NCI-H1417 (cell line): ENCODE measurements at regions not wholly inside any gene's neighbourhood (a gene's known extent, or its start where the extent isn't known, plus 50 kb on each side); places are given as distances from the start of the nearest gene placed in this dataset.
"Not testable (repeated sequence)": the region's sequence is repeated elsewhere in the genome, so short reads cannot be mapped to it uniquely, and the experiment has no call there.

ENCODE experiments used
- DNase-seq, 3 experiments: peaks; one replicate each; lab custom pipeline; 2025; lab: John Stamatoyannopoulos, UW

DNA sequence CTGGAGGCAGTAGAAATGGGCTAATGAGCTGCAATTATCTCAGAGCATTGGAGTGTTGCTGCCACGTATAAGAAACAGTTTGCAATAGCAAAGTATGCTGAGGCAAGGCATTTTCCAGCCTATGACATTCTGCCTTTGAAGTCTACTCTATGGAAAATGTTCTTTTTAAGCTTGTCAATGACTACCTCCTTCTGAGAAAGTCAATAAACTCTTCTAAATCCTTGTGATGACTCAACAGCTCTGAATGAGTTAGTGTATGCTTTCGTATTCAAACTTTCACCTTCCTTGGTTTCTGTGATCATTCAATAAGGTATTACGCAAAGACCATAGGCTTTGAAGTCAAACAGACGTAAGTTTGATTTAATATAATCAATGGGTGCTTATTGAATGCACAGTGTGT is 111.2 kb downstream of the CAPZA3 start:
- no peak for DNase-seq

DNA sequence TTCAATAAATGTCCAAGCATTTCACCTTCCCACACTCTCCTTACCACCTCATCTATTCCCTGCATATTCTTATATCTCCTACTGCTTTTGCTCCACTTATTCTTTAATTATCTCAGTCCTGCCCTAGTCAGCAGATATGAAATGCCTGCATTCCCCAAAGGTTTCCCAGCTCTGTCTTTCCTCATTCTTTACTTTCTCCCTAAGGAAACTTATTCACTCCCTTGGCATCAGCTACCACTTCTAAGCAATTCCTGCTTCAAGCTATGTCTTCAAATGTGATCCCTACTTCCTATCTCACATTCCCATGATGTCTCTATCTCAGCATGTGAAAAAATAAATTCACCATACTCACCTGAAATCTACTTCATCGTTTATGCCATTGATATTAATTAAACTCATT is 111.8 kb downstream of the CAPZA3 start:
- DNase-seq: no peak

- no peak for DNase-seq
Observed at GRCh38 chr12:18850752-18851151, 112.8 kb downstream of the CAPZA3 start.

DNA sequence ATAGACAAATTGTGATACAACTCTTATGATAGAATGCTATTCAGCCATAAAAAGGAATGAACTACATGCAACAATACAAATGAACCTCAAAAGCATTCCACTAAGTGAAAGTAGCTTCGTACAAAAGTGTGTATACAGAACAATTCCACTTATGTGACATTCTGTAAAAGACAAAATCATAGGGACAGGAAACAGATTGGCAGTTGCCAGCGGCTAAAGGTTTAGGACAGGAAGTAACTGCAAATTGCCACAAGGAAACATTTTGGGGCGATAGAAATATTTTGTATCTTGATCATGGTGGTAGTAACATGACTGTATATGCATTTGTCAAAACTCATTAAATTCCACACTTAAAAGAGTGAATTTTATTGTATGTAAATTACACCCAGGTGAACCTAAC is 113.4 kb downstream of the CAPZA3 start:
- DNase-seq: no peak

DNA sequence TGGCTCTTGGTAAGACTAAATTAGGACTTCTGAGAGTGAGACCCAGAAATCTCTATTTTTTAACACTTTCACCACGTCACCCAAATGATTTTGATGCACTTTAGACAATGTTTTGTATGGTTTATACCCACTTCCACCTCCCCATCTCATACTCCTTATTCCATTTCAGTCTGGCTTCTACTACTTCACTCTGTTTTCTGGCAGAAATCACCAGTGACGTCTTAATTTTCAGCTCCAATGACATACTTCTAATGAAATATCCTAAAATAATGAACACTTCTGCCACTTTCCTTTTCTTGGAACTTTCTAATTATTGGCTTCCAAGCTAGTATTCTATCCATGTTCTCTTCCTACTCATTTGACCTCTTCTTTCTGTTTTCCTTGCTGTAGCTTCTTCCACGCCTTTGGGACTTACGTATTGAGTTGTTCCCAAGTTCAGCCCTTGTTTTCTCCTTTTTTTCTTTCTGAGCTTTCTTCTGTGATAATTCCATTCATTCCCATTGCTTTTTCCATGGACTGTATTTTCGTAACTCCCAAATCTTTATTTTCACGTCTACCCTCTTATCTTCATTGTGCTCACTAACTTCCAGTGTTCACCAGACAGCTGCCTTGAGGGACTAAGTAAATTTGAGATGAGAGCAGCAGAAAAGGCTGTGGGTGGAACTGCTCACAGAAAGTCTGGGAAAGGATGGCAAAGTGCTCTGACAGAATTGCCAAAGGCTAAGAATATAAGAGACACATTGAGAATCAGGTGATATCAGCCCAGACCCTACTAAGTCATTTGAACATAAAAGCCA is 115.8 kb downstream of the CAPZA3 start:
- DNase-seq: no peak

- DNase-seq: no peak
Observed at GRCh38 chr12:18857656-18858055, 119.7 kb downstream of the CAPZA3 start.

DNA sequence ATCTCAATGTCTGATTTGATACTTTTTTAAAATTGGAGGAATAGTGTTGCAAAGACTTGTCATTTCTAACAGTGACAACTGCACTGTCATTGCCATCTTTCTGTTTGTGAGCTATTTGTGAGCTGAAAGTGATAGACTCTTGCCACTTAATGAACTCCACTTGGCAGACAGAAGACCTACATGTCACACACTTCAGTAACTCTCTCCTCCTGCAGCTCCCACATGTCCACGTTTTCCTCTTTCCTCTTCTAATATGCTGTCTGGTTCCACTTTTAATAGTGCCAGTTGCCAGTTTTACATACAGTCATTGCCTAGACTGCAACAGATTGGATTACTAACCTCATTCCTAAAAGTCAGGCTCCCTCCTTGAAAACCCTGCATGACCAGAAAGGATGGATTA is 121.5 kb downstream of the CAPZA3 start:
- DNase-seq: peak in 1 of 3 experiments; percentile 12

DNA sequence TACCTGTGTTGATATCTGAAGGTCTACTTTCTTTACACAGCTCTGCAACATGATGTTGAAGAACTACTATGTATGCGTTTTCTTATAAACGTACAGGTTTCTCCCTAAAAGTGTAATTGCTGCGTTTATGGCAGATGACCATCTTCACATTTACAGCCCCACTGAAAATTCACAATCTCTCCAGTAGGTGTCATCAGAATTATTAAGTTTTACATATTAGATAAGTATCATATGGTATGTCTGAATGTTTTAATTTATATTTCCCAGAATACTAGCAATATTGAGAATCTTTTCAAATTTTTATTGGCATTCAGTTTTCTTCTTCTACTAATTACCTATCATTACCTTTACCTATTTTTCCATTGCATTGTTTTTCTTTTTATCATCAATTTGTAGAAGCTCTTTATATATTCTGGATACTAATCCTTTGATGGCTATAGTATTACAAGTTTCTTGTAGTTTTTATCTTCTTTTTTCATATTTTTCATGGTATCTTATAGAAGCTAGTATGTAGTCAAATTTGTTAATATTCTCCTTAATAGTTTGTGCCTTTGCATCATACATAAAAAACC is 123.5 kb downstream of the CAPZA3 start:
- peak in 2 of 3 experiments; percentile 8 to 71 for DNase-seq

DNA sequence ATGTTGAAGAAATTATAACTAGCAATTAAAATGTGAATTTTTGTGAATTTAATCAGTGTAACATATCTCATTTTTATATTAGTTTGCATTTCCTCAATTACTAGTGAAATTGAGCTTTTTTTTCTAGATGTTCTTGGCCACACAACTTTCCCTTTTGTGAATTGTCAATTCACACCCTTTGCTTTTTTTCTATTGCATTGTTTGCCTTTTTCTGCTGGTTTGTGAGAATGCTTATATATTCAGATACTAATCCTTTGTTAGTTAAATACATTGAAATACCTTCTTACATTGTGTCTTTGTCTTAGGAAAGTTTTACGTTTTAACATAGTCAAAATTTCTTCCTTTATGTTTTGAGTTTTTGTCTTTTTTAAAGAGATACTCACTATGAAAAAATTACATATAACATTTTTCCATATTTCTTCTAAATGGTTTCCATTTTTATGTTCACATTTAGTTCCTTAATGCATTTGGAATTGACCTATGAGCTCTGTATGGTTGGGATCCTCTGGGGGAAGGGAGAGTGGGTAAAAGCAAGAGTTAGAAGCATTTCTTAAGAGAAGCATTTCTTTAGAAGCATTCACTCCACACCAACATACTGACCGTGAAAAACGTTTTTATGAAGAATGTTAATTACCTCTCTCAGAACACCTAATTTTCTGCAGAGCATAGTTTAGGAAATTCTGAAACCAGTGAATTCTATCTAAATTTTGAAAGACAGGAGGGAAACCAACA is 126.0 kb downstream of the CAPZA3 start:
- no peak for DNase-seq

- DNase-seq: peak in 2 of 3 experiments; percentile 21 to 46
Observed at GRCh38 chr12:18864900-18865561, 127.1 kb downstream of the CAPZA3 start.

GRCh38 chr12:18868717-18869116 is 130.8 kb downstream of the CAPZA3 start:
- DNase-seq: no peak

- DNase-seq: no peak
Observed at GRCh38 chr12:18872770-18873169, 134.9 kb downstream of the CAPZA3 start.

DNA sequence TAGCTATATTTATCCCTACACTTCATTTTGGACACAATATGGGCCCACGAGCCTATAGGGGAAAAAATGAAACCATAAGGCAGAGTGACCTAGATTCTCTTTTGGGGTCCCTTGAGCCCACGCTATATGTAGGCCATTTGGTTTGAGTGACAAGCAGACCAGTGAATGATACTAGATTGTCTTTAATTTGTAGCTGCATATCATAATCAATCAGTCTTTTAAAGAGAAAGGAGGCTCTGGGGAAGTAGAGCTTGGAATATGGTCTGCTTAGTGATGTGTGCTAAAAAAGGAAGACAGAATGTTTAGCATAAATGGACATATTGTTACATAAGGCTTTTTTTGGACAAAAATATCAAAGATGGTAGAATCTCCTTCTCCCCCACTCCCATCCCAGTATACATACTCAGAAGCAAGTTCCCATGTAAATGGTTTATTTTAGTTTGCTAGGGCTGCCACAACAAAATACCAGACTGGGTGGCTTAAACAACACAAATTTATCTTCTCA is 140.8 kb downstream of the CAPZA3 start:
- DNase-seq: no peak

GRCh38 chr12:18882690-18883089 is 144.8 kb downstream of the CAPZA3 start:
- DNase-seq: no peak

DNA sequence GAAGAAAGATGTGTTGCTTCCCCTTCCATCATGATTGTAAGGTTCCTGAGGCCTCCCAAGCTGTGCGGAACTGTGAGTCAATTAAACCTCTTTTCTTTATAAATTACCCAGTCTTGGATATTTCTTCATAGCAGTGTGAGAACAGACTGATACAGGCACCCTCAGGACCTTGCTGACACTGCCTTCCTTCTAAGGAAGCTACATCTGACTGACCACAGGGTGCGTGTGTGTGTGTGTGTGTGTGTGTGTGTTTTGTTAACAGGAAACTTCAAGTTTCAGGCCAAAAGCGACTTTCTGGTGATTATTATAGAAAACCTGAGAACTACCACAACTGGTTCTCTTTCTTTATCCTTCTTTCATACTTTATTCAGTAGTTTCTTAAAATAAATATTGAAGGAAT is 149.0 kb downstream of the CAPZA3 start:
- no peak for DNase-seq

GRCh38 chr12:18887368-18887767 is 149.4 kb downstream of the CAPZA3 start:
- no peak for DNase-seq

DNA sequence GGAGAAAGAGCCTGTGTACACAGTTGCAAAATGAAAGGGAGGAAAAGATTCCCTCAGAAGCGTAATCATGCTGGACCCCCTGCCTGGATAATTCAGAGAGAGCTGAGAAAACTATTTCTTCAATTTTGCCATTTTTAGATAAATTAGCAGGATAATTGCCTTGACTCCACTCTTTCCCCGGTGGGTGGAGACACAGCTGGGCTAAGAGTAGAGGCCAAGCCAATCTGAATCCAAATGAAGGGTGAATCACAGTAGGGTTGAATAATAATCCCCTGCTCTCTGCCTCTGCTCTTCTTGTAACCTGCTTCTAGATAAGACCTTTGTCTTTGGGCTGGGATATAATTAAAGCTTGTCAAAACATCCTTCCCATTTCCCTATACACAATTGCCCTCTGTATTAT is 150.1 kb downstream of the CAPZA3 start:
- peak in 2 of 3 experiments; percentile 7 to 14 for DNase-seq

DNA sequence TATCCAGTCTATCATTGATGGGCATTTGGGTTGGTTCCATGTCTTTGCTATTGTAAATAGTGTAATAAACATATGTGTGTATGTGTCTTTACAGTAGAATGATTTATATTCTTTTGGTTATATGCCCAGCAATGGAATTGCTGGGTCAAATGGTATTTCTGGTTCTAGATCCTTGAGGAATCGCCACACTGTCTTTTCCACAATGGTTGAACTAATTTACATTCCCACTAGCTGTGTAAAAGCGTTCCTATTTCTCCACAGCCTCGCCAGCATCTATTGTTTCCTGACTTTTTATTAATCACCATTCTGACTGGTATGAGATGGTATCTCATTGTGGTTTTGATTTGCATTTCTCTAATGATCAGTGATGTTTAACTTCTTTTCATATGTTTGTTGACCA is 152.7 kb downstream of the CAPZA3 start:
- not testable (repeated sequence) for DNase-seq

GRCh38 chr12:18895540-18895939 is 157.6 kb downstream of the CAPZA3 start:
- no peak for DNase-seq

GRCh38 chr12:18895946-18896345 is 158.0 kb downstream of the CAPZA3 start:
- peak in 2 of 3 experiments; percentile 34 to 58 for DNase-seq

- DNase-seq: no peak
Observed at GRCh38 chr12:18897823-18898222, 159.9 kb downstream of the CAPZA3 start.

GRCh38 chr12:18898470-18898869 is 160.6 kb downstream of the CAPZA3 start:
- DNase-seq: no peak
